Upper lobe of left lung (tissue), 4 donors: ENCODE measurements at regions not wholly inside any gene's neighbourhood (a gene's known extent, or its start where the extent isn't known, plus 50 kb on each side); places are given as distances from the start of the nearest gene placed in this dataset.

Source experiments
- CTCF ChIP-seq, 6 experiments: fragments of 450-650 bp in 4 of 6; fragments of 200-600 bp in 2 of 6; sonication (generic) in 2 of 6; IDR thresholded peaks; one replicate each; pipeline ENCODE4 v1.5.1; 2016 to 2019; ENCODE audit warnings: antibody characterized with exemption in 6 of 6
- EP300 ChIP-seq, 4 donors: sonication (generic); formaldehyde crosslinking; IDR thresholded peaks; one replicate each; pipeline ENCODE4 v1.5.1; 2017; ENCODE audit warnings: antibody characterized with exemption in 4 of 4, control low read depth in 2 of 4

GRCh38 chr5:5805916-5806315 lies 383.4 kb downstream of the ICE1 start:
- TF ChIP-seq EP300 (IDR thresholded peaks at IDR 0.05) (no peak), CTCF (IDR thresholded peaks at IDR 0.05) (no peak)
